H9 (cell line): ENCODE measurements at regions not wholly inside any gene's neighbourhood (a gene's known extent, or its start where the extent isn't known, plus 50 kb on each side); places are given as distances from the start of the nearest gene placed in this dataset.

Source experiments
- DNase-seq: peaks from one replicate; pipeline ENCODE4 v3.0.0-alpha.2; 2017
- H2AFZ ChIP-seq: one replicate; pipeline ENCODE4 v1.6.1; 2013; ENCODE audit warnings: mild to moderate bottlenecking, low read length, control low read depth, moderate library complexity
- H2AK5ac ChIP-seq: 2 replicates; pipeline ENCODE4 v1.6.1; 2013; ENCODE audit warnings: low read length, control low read depth, mixed read lengths; ENCODE audit not compliant: insufficient read length
- H2BK120ac ChIP-seq: one replicate; pipeline ENCODE4 v1.6.1; 2013; ENCODE audit warnings: low read depth, mild to moderate bottlenecking, low read length, control low read depth, inconsistent platforms; ENCODE audit not compliant: poor library complexity, severe bottlenecking
- H2BK12ac ChIP-seq: 2 replicates; pipeline ENCODE4 v1.6.1; 2013; ENCODE audit warnings: low read length, control low read depth, mixed read lengths, low read depth; ENCODE audit not compliant: insufficient read length
- H2BK15ac ChIP-seq: 2 replicates; pipeline ENCODE4 v1.6.1; 2013; ENCODE audit warnings: low read depth, low read length, control low read depth
- H2BK20ac ChIP-seq: one replicate; pipeline ENCODE4 v1.6.1; 2013; ENCODE audit warnings: low read depth, mild to moderate bottlenecking, low read length, control low read depth, inconsistent platforms; ENCODE audit not compliant: poor library complexity, severe bottlenecking
- H2BK5ac ChIP-seq: 2 replicates; pipeline ENCODE4 v1.6.1; 2013; ENCODE audit warnings: low read length, control low read depth, mixed read lengths; ENCODE audit not compliant: insufficient read length
- H3K14ac ChIP-seq: 2 replicates; pipeline ENCODE4 v1.6.1; 2013; ENCODE audit warnings: low read length, control low read depth; ENCODE audit not compliant: insufficient read depth
- H3K18ac ChIP-seq: 2 replicates; pipeline ENCODE4 v1.6.1; 2013; ENCODE audit warnings: low read depth, mild to moderate bottlenecking, mixed read lengths, low read length, control low read depth; ENCODE audit not compliant: insufficient read length
- H3K23ac ChIP-seq: 2 replicates; pipeline ENCODE4 v1.6.1; 2013; ENCODE audit warnings: low read length, control low read depth, mixed read lengths, low read depth; ENCODE audit not compliant: insufficient read length
- H3K23me2 ChIP-seq: 2 replicates; pipeline ENCODE4 v1.6.1; 2013; ENCODE audit warnings: low read depth, mild to moderate bottlenecking, mixed read lengths, low read length, control low read depth; ENCODE audit not compliant: insufficient read length, poor library complexity, severe bottlenecking
- H3K27ac ChIP-seq: 2 replicates; pipeline ENCODE4 v1.5.1; 2013; ENCODE audit warnings: low read length, control low read depth, mixed read lengths, low read depth; ENCODE audit not compliant: insufficient read length
- H3K27me3 ChIP-seq: 2 replicates; pipeline ENCODE4 v1.6.1; 2013; ENCODE audit warnings: low read length, control low read depth, inconsistent platforms; ENCODE audit not compliant: insufficient read depth
- H3K4ac ChIP-seq: 2 replicates; pipeline ENCODE4 v1.6.1; 2013; ENCODE audit warnings: low read depth, mild to moderate bottlenecking, control low read depth, inconsistent platforms, low read length, moderate library complexity
- H3K4me1 ChIP-seq: 2 replicates; pipeline ENCODE4 v1.6.1; 2013; ENCODE audit warnings: low read length, control low read depth, inconsistent platforms; ENCODE audit not compliant: insufficient read depth
- H3K4me2 ChIP-seq: 2 replicates; pipeline ENCODE4 v1.6.1; 2013; ENCODE audit warnings: low read length, control low read depth, mixed read lengths; ENCODE audit not compliant: insufficient read length, insufficient read depth
- H3K56ac ChIP-seq: 2 replicates; pipeline ENCODE4 v1.6.1; 2013; ENCODE audit warnings: low read depth, mild to moderate bottlenecking, mixed read lengths, low read length, control low read depth; ENCODE audit not compliant: insufficient read length
- H3K79me1 ChIP-seq: 2 replicates; pipeline ENCODE4 v1.6.1; 2013; ENCODE audit warnings: low read depth, mild to moderate bottlenecking, moderate library complexity, low read length, control low read depth, inconsistent platforms; ENCODE audit not compliant: insufficient read depth, poor library complexity, severe bottlenecking
- H3K79me2 ChIP-seq: 2 replicates; pipeline ENCODE4 v1.6.1; 2013; ENCODE audit warnings: low read length, control low read depth, inconsistent platforms; ENCODE audit not compliant: insufficient read depth
- H3K9ac ChIP-seq: 2 replicates; pipeline ENCODE4 v1.6.1; 2013; ENCODE audit warnings: low read length, control low read depth, mixed read lengths; ENCODE audit not compliant: insufficient read length; ENCODE audit errors: extremely low read depth
- H3K9me3 ChIP-seq: one replicate; pipeline ENCODE4 v1.6.1; 2013; ENCODE audit warnings: low read depth, low read length, inconsistent platforms; ENCODE audit not compliant: control insufficient read depth
- H3T11ph ChIP-seq: one replicate; pipeline ENCODE4 v1.6.1; 2013; ENCODE audit warnings: mild to moderate bottlenecking, low read length, control low read depth, inconsistent platforms
- H4K20me1 ChIP-seq: one replicate; pipeline ENCODE4 v1.6.1; 2013; ENCODE audit not compliant: control insufficient read depth, insufficient read length, insufficient read depth
- H4K5ac ChIP-seq: 2 replicates; pipeline ENCODE4 v1.6.1; 2013; ENCODE audit warnings: low read depth, mild to moderate bottlenecking, mixed read lengths, low read length, control low read depth; ENCODE audit not compliant: insufficient read length
- H4K8ac ChIP-seq: replicated peaks from 2 replicates; pipeline ENCODE4 v1.6.1; 2013; ENCODE audit warnings: low read length, control low read depth, mixed read lengths, low read depth; ENCODE audit not compliant: insufficient read length
- H4K91ac ChIP-seq: 2 replicates; pipeline ENCODE4 v1.6.1; 2013; ENCODE audit warnings: low read depth, mild to moderate bottlenecking, moderate library complexity, mixed read lengths, low read length, control low read depth; ENCODE audit not compliant: insufficient read length
- H3K27ac Mint-ChIP-seq, 3 experiments: 2 replicates in 2 of 3; 3 replicates in 1 of 3; pipeline ENCODE4 v1.8.0; 2020 to 2021; ENCODE audit warnings: mixed read lengths in 3 of 3, mild to moderate bottlenecking in 1 of 3, moderate library complexity in 1 of 3
- H3K27me3 Mint-ChIP-seq: 2 replicates; pipeline ENCODE4 v1.8.0; 2021; ENCODE audit warnings: low read depth, mild to moderate bottlenecking, moderate library complexity, mixed read lengths
- H3K36me3 Mint-ChIP-seq, 3 experiments: 2 replicates in 2 of 3; 3 replicates in 1 of 3; pipeline ENCODE4 v1.8.0; 2020 to 2021; ENCODE audit warnings: low read depth in 3 of 3, mixed read lengths in 3 of 3; ENCODE audit not compliant: insufficient read depth in 1 of 3
- H3K4me1 Mint-ChIP-seq, 2 experiments: 2 replicates each; pipeline ENCODE4 v1.8.0; 2020; ENCODE audit warnings: mixed read lengths in 2 of 2
- H3K4me3 Mint-ChIP-seq, 2 experiments: 2 replicates in 1 of 2; 3 replicates in 1 of 2; pipeline ENCODE4 v1.8.0; 2020 to 2021; ENCODE audit warnings: mild to moderate bottlenecking in 2 of 2, mixed read lengths in 2 of 2, moderate library complexity in 1 of 2
- H3K9me3 Mint-ChIP-seq, 2 experiments: 2 replicates in 1 of 2; 3 replicates in 1 of 2; pipeline ENCODE4 v1.8.0; 2020; ENCODE audit warnings: mild to moderate bottlenecking in 2 of 2, mixed read lengths in 2 of 2, moderate library complexity in 1 of 2
- WGBS: extraction: QIAGEN DNeasy Blood & Tissue Kit; methylation state at CpG from one replicate; pipeline ENCODE4 v1.1.7; 2013; ENCODE audit warnings: missing lambda C conversion rate, low lambda C conversion rate, mixed read lengths; ENCODE audit not compliant: insufficient read length; ENCODE audit errors: extremely low coverage; 5-methylcytosine and 5-hydroxymethylcytosine counted together
- TF ChIP-seq, protein P1 (sequence below): fragments of 200-600 bp; sonication (generic); conservative IDR thresholded peaks from 3 replicates; pipeline ENCODE4 v1.8.0; 2021; ENCODE audit warnings: antibody characterized with exemption, mild to moderate bottlenecking

DNA sequence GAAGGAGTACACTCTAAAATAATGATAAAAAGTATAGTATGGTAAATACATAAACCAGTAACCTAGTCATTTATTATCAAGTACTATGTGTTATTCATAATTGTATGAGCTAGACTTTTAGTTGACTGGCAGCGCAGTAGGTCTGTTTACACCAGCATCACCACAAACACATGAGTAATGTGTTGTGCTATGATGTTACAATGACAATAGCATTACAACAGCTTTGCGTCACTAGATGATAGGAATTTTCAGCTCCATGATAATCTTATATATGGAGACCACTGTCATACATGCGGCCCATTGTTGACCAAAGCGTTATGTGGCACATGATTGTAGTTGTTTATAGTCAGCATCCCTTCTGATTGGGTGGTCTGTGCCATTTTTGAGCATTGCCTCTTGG lies 138.9 kb upstream of the UBE2E1 start:
- H3K23me2 ChIP-seq: peaks cover 3% of the 10 kb centered on the region
- no peak overlapping the region for H2AK5ac ChIP-seq
- no peak overlapping the region for H2BK20ac ChIP-seq
- no peak overlapping the region for H2BK120ac ChIP-seq
- H3K9me3 Mint-ChIP-seq: no peaks in the 10 kb centered on the region
- no CpG with 5 or more reads among the region's 4 CpGs for WGBS
- H2BK12ac ChIP-seq: no peak overlapping the region
- no peak overlapping the region for H3K23ac ChIP-seq
- no peak overlapping the region for H2BK5ac ChIP-seq
- H4K5ac ChIP-seq: no peak overlapping the region
- H3K4me3 Mint-ChIP-seq: no peak overlapping the region
- no peak overlapping the region for H3K14ac ChIP-seq
- no peak overlapping the region for H3K4ac ChIP-seq
- no peaks in the 10 kb centered on the region for H3K79me2 ChIP-seq
- TF ChIP-seq, protein P1, sequence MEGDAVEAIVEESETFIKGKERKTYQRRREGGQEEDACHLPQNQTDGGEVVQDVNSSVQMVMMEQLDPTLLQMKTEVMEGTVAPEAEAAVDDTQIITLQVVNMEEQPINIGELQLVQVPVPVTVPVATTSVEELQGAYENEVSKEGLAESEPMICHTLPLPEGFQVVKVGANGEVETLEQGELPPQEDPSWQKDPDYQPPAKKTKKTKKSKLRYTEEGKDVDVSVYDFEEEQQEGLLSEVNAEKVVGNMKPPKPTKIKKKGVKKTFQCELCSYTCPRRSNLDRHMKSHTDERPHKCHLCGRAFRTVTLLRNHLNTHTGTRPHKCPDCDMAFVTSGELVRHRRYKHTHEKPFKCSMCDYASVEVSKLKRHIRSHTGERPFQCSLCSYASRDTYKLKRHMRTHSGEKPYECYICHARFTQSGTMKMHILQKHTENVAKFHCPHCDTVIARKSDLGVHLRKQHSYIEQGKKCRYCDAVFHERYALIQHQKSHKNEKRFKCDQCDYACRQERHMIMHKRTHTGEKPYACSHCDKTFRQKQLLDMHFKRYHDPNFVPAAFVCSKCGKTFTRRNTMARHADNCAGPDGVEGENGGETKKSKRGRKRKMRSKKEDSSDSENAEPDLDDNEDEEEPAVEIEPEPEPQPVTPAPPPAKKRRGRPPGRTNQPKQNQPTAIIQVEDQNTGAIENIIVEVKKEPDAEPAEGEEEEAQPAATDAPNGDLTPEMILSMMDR: no peak
- no peak overlapping the region for H4K91ac ChIP-seq
- H3K56ac ChIP-seq: no peak overlapping the region
- no peaks in the 10 kb centered on the region for H3K27me3 ChIP-seq
- DNase-seq: no peak
- no peak overlapping the region for H3K4me2 ChIP-seq
- no peaks in the 10 kb centered on the region for H3K79me1 ChIP-seq
- H3K27ac ChIP-seq: no peak overlapping the region
- peaks cover 8 to 10% of the 10 kb centered on the region in 2 experiments for H3K4me1 Mint-ChIP-seq
- no peak overlapping the region for H2BK15ac ChIP-seq
- H3K18ac ChIP-seq: no peak overlapping the region
- H4K20me1 ChIP-seq: no peaks in the 10 kb centered on the region
- H3K9me3 ChIP-seq: no peaks in the 10 kb centered on the region
- no peaks in the 10 kb centered on the region for H3K36me3 Mint-ChIP-seq
- H3K4me1 ChIP-seq: peaks cover 2% of the 10 kb centered on the region; the same call in 1 of the 2 replicates
- no peak overlapping the region for H2AFZ ChIP-seq
- H3K9ac ChIP-seq: no peak overlapping the region
- H3K27ac Mint-ChIP-seq: no peak overlapping the region
- H3K27me3 Mint-ChIP-seq: no peaks in the 10 kb centered on the region
- H3T11ph ChIP-seq: no peak overlapping the region
- no peak overlapping the region for H4K8ac ChIP-seq
